Stimulated activated CD4-positive, alpha-beta T cell treated with anti-CD3 and anti-CD28 coated beads, Interleukin-4, amount 100 ng/mL, for 48 hours (primary cell): ENCODE measurements at regions not wholly inside any gene's neighbourhood (a gene's known extent, or its start where the extent isn't known, plus 50 kb on each side); places are given as distances from the start of the nearest gene placed in this dataset.
"Not testable (repeated sequence)": the region's sequence is repeated elsewhere in the genome, so short reads cannot be mapped to it uniquely, and the experiment has no call there.

Experiments used
- DNase-seq, 2 donors: peaks; one replicate each; pipeline ENCODE4 v3.0.0-alpha.2; 2020; ENCODE audit warnings: low read depth in 2 of 2

- DNase-seq, result no peak
These were observed 798.0 kb upstream of the RAB6C start for GRCh38 chr2:129181433-129181832.

GRCh38 chr2:129181963-129182362 is 797.5 kb upstream of the RAB6C start:
- DNase-seq, result no peak

- no peak for DNase-seq
These were observed 792.1 kb upstream of the RAB6C start for GRCh38 chr2:129187343-129187742.

GRCh38 chr2:129188451-129188850 is 791.0 kb upstream of the RAB6C start:
- no peak for DNase-seq

GRCh38 chr2:129189617-129190319 is 789.7 kb upstream of the RAB6C start:
- no peak for DNase-seq

GRCh38 chr2:129190494-129190893 is 789.0 kb upstream of the RAB6C start:
- no peak for DNase-seq

- no peak for DNase-seq
These were observed 787.9 kb upstream of the RAB6C start for GRCh38 chr2:129191530-129191929.

GRCh38 chr2:129192117-129192516 is 787.3 kb upstream of the RAB6C start:
- DNase-seq, result no peak

GRCh38 chr2:129192841-129193253 is 786.6 kb upstream of the RAB6C start:
- no peak for DNase-seq

GRCh38 chr2:129193961-129194360 is 785.5 kb upstream of the RAB6C start:
- DNase-seq, result no peak

- DNase-seq, result no peak
These were observed 780.0 kb upstream of the RAB6C start for GRCh38 chr2:129199501-129199900.

- no peak for DNase-seq
These were observed 777.8 kb upstream of the RAB6C start for GRCh38 chr2:129201696-129202095.

GRCh38 chr2:129203331-129203730 is 776.1 kb upstream of the RAB6C start:
- DNase-seq, result no peak

- not testable (repeated sequence) for DNase-seq
These were observed 774.9 kb upstream of the RAB6C start for GRCh38 chr2:129204581-129204980.

- DNase-seq, result no peak
These were observed 774.3 kb upstream of the RAB6C start for GRCh38 chr2:129205176-129205575.

GRCh38 chr2:129205766-129206165 is 773.7 kb upstream of the RAB6C start:
- no peak for DNase-seq

- DNase-seq, result no peak
These were observed 767.0 kb upstream of the RAB6C start for GRCh38 chr2:129212299-129212958.

GRCh38 chr2:129224022-129224421 is 755.4 kb upstream of the RAB6C start:
- no peak for DNase-seq

- no peak for DNase-seq
These were observed 755.0 kb upstream of the RAB6C start for GRCh38 chr2:129224486-129224885.

GRCh38 chr2:129229196-129229595 is 750.3 kb upstream of the RAB6C start:
- DNase-seq, result no peak

GRCh38 chr2:129229830-129230441 is 749.5 kb upstream of the RAB6C start:
- DNase-seq, result no peak

GRCh38 chr2:129231924-129232323 is 747.5 kb upstream of the RAB6C start:
- no peak for DNase-seq

- DNase-seq, result no peak
These were observed 746.3 kb upstream of the RAB6C start for GRCh38 chr2:129233166-129233565.
